ENCODE measurements at regions not wholly inside any gene's neighbourhood (a gene's known extent, or its start where the extent isn't known, plus 50 kb on each side); places are given as distances from the start of the nearest gene placed in this dataset.

- no peak for TF ChIP-seq ARNTL (CRISPR knock-in tag; IDR thresholded peaks at IDR 0.05; ENCODE audit: borderline replicate concordance, low read depth)
- TF ChIP-seq CREB5 (CRISPR knock-in tag; IDR thresholded peaks at IDR 0.05; ENCODE audit: low read depth), result no peak
- TF ChIP-seq GLIS3 (CRISPR knock-in tag; IDR thresholded peaks at IDR 0.05), result no peak
- no peak for TF ChIP-seq BACH2 (CRISPR knock-in tag; IDR thresholded peaks at IDR 0.05; ENCODE audit: borderline replicate concordance)
- no peak for TF ChIP-seq ZC3H10 (CRISPR knock-in tag; IDR thresholded peaks at IDR 0.05)
- TF ChIP-seq ZNF70 (CRISPR knock-in tag; IDR thresholded peaks at IDR 0.05), result no peak
- TF ChIP-seq PPARA (CRISPR knock-in tag; IDR thresholded peaks at IDR 0.05; ENCODE audit: borderline replicate concordance), result no peak
Observed at GRCh38 chr13:63249411-63250187, 1834.0 kb upstream of the PCDH20 start.
